Effector memory CD8-positive, alpha-beta T cell (primary cell): ENCODE measurements at regions not wholly inside any gene's neighbourhood (a gene's known extent, or its start where the extent isn't known, plus 50 kb on each side); places are given as distances from the start of the nearest gene placed in this dataset.
"Not testable (repeated sequence)": the region's sequence is repeated elsewhere in the genome, so short reads cannot be mapped to it uniquely, and the experiment has no call there.

Experiments used
- ATAC-seq: fragments of 150-1000 bp; cut with Tn5 transposase; replicated peaks from 2 replicates; pipeline ENCODE4 v1.10.0; 2021; ENCODE audit warnings: mild to moderate bottlenecking, moderate library complexity
- DNase-seq, 3 experiments: peaks; one replicate each; pipeline ENCODE4 v3.0.0; 2021
- H3K27ac Mint-ChIP-seq, 2 donors: one replicate each; pipeline ENCODE4 v1.8.0; 2022; ENCODE audit warnings: mild to moderate bottlenecking in 2 of 2, mixed read lengths in 2 of 2, moderate library complexity in 2 of 2
- H3K27me3 Mint-ChIP-seq, 2 donors: one replicate each; pipeline ENCODE4 v1.8.0; 2022; ENCODE audit warnings: mixed read lengths in 2 of 2
- H3K36me3 Mint-ChIP-seq: one replicate; pipeline ENCODE4 v1.8.0; 2022; ENCODE audit warnings: mild to moderate bottlenecking, moderate library complexity, mixed read lengths; ENCODE audit not compliant: insufficient read depth
- H3K4me1 Mint-ChIP-seq, 2 donors: one replicate each; pipeline ENCODE4 v1.8.0; 2022; ENCODE audit warnings: low read depth in 2 of 2, mixed read lengths in 2 of 2
- H3K4me3 Mint-ChIP-seq, 2 donors: one replicate each; pipeline ENCODE4 v1.8.0; 2022; ENCODE audit warnings: mild to moderate bottlenecking in 2 of 2, mixed read lengths in 2 of 2, moderate library complexity in 2 of 2
- H3K9me3 Mint-ChIP-seq, 2 donors: one replicate each; pipeline ENCODE4 v1.8.0; 2022; ENCODE audit warnings: mixed read lengths in 2 of 2

GRCh38 chr2:217001740-217002139 is 141.9 kb upstream of the TNP1 start:
- H3K36me3 Mint-ChIP-seq = no peaks in the 10 kb centered on the region
- peaks cover 6% of the 10 kb centered on the region in 2 donors for H3K27me3 Mint-ChIP-seq
- no peaks in the 10 kb centered on the region for H3K9me3 Mint-ChIP-seq
- H3K27ac Mint-ChIP-seq = no peak overlapping the region
- ATAC-seq (no peak), DNase-seq (no peak)
- no peak overlapping the region for H3K4me3 Mint-ChIP-seq
- no peaks in the 10 kb centered on the region for H3K4me1 Mint-ChIP-seq

GRCh38 chr2:217000406-217000805 is 140.5 kb upstream of the TNP1 start:
- Mint-ChIP-seq H3K27me3 (peaks cover 0 to 4% of the 10 kb centered on the region in 2 donors), H3K36me3 (no peaks in the 10 kb centered on the region), H3K4me3 (no peak overlapping the region), H3K4me1 (no peaks in the 10 kb centered on the region), H3K9me3 (no peaks in the 10 kb centered on the region), H3K27ac (no peak overlapping the region)
- DNase-seq (no peak), ATAC-seq (no peak)

GRCh38 chr2:216996279-216996845 is 136.5 kb upstream of the TNP1 start:
- ATAC-seq (no peak), DNase-seq (no peak)
- Mint-ChIP-seq H3K27ac (no peak overlapping the region), H3K36me3 (no peaks in the 10 kb centered on the region), H3K4me1 (no peaks in the 10 kb centered on the region), H3K4me3 (no peak overlapping the region), H3K9me3 (no peaks in the 10 kb centered on the region), H3K27me3 (peaks cover 6 to 10% of the 10 kb centered on the region in 2 donors)

- Mint-ChIP-seq H3K36me3 (no peaks in the 10 kb centered on the region), H3K4me3 (no peak overlapping the region), H3K27ac (no peak overlapping the region), H3K27me3 (peaks cover 6 to 10% of the 10 kb centered on the region in 2 donors), H3K4me1 (no peaks in the 10 kb centered on the region), H3K9me3 (no peaks in the 10 kb centered on the region)
- ATAC-seq (no peak), DNase-seq (no peak)
These were observed 134.5 kb upstream of the TNP1 start for GRCh38 chr2:216994353-216994854.

- ATAC-seq = no peak
- no peak overlapping the region for H3K4me3 Mint-ChIP-seq
These were observed 132.3 kb upstream of the TNP1 start for GRCh38 chr2:216992056-216992675.

GRCh38 chr2:216991563-216991962 is 131.7 kb upstream of the TNP1 start:
- Mint-ChIP-seq H3K4me3 (no peak overlapping the region), H3K36me3 (no peaks in the 10 kb centered on the region), H3K27me3 (peaks cover 6 to 20% of the 10 kb centered on the region in 2 donors), H3K4me1 (no peaks in the 10 kb centered on the region), H3K9me3 (no peaks in the 10 kb centered on the region), H3K27ac (no peak overlapping the region)
- DNase-seq (no peak), ATAC-seq (no peak)

More at GRCh38 chr2:216992056-216992675, 132.3 kb upstream of the TNP1 start:
- DNase-seq = no peak
- Mint-ChIP-seq H3K27me3 (peaks cover 6 to 20% of the 10 kb centered on the region in 2 donors), H3K36me3 (no peaks in the 10 kb centered on the region), H3K9me3 (no peaks in the 10 kb centered on the region), H3K27ac (no peak overlapping the region), H3K4me1 (no peaks in the 10 kb centered on the region)

GRCh38 chr2:216989340-216990129 is 129.7 kb upstream of the TNP1 start:
- H3K9me3 Mint-ChIP-seq = no peaks in the 10 kb centered on the region
- no peaks in the 10 kb centered on the region for H3K4me1 Mint-ChIP-seq
- ATAC-seq (no peak), DNase-seq (no peak)
- no peak overlapping the region for H3K27ac Mint-ChIP-seq
- no peaks in the 10 kb centered on the region for H3K36me3 Mint-ChIP-seq
- H3K27me3 Mint-ChIP-seq = peaks cover under 1 to 15% of the 10 kb centered on the region in 2 donors
- H3K4me3 Mint-ChIP-seq = no peak overlapping the region

- DNase-seq (no peak), ATAC-seq (no peak)
- Mint-ChIP-seq H3K4me1 (no peaks in the 10 kb centered on the region), H3K27ac (no peak overlapping the region), H3K36me3 (no peaks in the 10 kb centered on the region), H3K27me3 (peaks cover 15 to 16% of the 10 kb centered on the region in 2 donors), H3K9me3 (no peaks in the 10 kb centered on the region), H3K4me3 (no peak overlapping the region)
These were observed 127.5 kb upstream of the TNP1 start for GRCh38 chr2:216987252-216987821.

- ATAC-seq = no peak
- H3K27ac Mint-ChIP-seq = no peak overlapping the region
- peaks cover 22 to 24% of the 10 kb centered on the region in 2 donors for H3K27me3 Mint-ChIP-seq
- no peak overlapping the region for H3K4me3 Mint-ChIP-seq
- no peaks in the 10 kb centered on the region for H3K36me3 Mint-ChIP-seq
- DNase-seq = no peak
- no peaks in the 10 kb centered on the region for H3K4me1 Mint-ChIP-seq
- H3K9me3 Mint-ChIP-seq = no peaks in the 10 kb centered on the region
These were observed 125.8 kb upstream of the TNP1 start for GRCh38 chr2:216985658-216986141.

GRCh38 chr2:216984937-216985336 is 125.1 kb upstream of the TNP1 start:
- H3K27me3 Mint-ChIP-seq = peaks cover 22 to 24% of the 10 kb centered on the region in 2 donors
- ATAC-seq = no peak
- DNase-seq = no peak
- H3K4me3 Mint-ChIP-seq = no peak overlapping the region
- no peaks in the 10 kb centered on the region for H3K36me3 Mint-ChIP-seq
- no peak overlapping the region for H3K27ac Mint-ChIP-seq
- H3K9me3 Mint-ChIP-seq = no peaks in the 10 kb centered on the region
- H3K4me1 Mint-ChIP-seq = no peaks in the 10 kb centered on the region

- not testable (repeated sequence) for DNase-seq, H3K36me3 Mint-ChIP-seq, H3K9me3 Mint-ChIP-seq, H3K4me3 Mint-ChIP-seq, H3K27ac Mint-ChIP-seq, H3K4me1 Mint-ChIP-seq, ATAC-seq
- H3K27me3 Mint-ChIP-seq = peaks cover 12 to 24% of the 10 kb centered on the region in 2 donors
These were observed 122.1 kb upstream of the TNP1 start for GRCh38 chr2:216981951-216982350.

GRCh38 chr2:216980510-216980909 is 120.6 kb upstream of the TNP1 start:
- H3K4me1 Mint-ChIP-seq, DNase-seq, ATAC-seq, H3K9me3 Mint-ChIP-seq, H3K36me3 Mint-ChIP-seq, H3K27ac Mint-ChIP-seq, H3K4me3 Mint-ChIP-seq: not testable (repeated sequence)
- H3K27me3 Mint-ChIP-seq = peaks cover 12 to 24% of the 10 kb centered on the region in 2 donors
